ENCODE measurements at regions not wholly inside any gene's neighbourhood (a gene's known extent, or its start where the extent isn't known, plus 50 kb on each side); places are given as distances from the start of the nearest gene placed in this dataset.
A peak's percentile ranks its signal among the peaks of the same experiment; 100 is the strongest.

DNA sequence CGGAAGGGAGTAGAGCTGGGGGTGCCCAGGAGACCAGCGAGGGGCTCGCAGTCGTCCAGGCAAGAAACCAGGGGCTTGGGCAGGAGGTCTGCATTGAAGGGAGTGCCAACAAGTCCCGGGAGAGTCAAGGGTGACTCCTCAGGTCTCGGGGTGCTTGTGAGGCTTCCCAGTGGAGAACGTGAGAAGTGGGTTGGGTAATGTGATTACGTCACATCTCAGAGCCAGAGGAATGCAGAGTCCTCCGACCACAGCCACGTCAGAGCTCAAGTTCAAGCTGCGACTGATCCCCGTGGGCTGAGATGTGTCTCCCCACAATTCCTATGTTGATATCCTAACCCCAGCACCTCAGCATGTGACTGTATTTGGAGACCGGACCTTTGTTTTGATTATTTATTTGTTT, 89.7 kb upstream of the SHANK2 start:
- no peak overlapping the region for H4K8ac ChIP-seq (replicated peaks; ENCODE audit: insufficient read length, low read depth, low read length)
- H3T11ph ChIP-seq (ENCODE audit: low read length), result no peak overlapping the region
- no peak overlapping the region for H2AK5ac ChIP-seq (ENCODE audit: insufficient read length, low read length)
- H3K27me3 ChIP-seq (ENCODE audit: insufficient read depth, low read length), result no peaks in the 10 kb centered on the region; the same call in 1 of the 2 replicates
- H3K4me1 Mint-ChIP-seq, result peaks cover 10 to 15% of the 10 kb centered on the region in 2 experiments
- H3K27ac Mint-ChIP-seq, result peak overlapping the region in 1 of 3 experiments; percentile 16; a peak in 1 of 7 replicates
- H3K23me2 ChIP-seq (ENCODE audit: insufficient read length, low read depth, low read length, poor library complexity, severe bottlenecking), result no peaks in the 10 kb centered on the region
- H3K9me3 ChIP-seq (ENCODE audit: control insufficient read depth, low read depth, low read length), result no peaks in the 10 kb centered on the region
- peaks cover 3% of the 10 kb centered on the region for H4K20me1 ChIP-seq (ENCODE audit: control insufficient read depth, insufficient read depth, insufficient read length)
- WGBS (ENCODE audit: extremely low coverage, insufficient read length, low lambda C conversion rate), result no CpG with 5 or more reads among the region's 13 CpGs
- H3K9ac ChIP-seq (ENCODE audit: extremely low read depth, insufficient read length, low read length), result no peak overlapping the region
- no peaks in the 10 kb centered on the region for H3K4me1 ChIP-seq (ENCODE audit: insufficient read depth, low read length)
- H3K36me3 Mint-ChIP-seq (ENCODE audit: insufficient read depth in 1 of 3, low read depth in 3 of 3), result 0 out of 7 replicates have a peak, but pooled peaks cover 0 to 1% (median 0%) of the 10 kb centered on the region in 3 experiments
- no peak overlapping the region for H4K5ac ChIP-seq (ENCODE audit: insufficient read length, low read depth, low read length)
- no peak for DNase-seq
- no peak overlapping the region for H2BK15ac ChIP-seq (ENCODE audit: low read depth, low read length)
- H2AFZ ChIP-seq (ENCODE audit: low read length), result no peak overlapping the region
- H3K27me3 Mint-ChIP-seq (ENCODE audit: low read depth), result peaks cover 13% of the 10 kb centered on the region
- H3K23ac ChIP-seq (ENCODE audit: insufficient read length, low read depth, low read length), result no peak overlapping the region
- no peak overlapping the region for H4K91ac ChIP-seq (ENCODE audit: insufficient read length, low read depth, low read length)
- H3K79me2 ChIP-seq (ENCODE audit: insufficient read depth, low read length), result no peaks in the 10 kb centered on the region
- no peak overlapping the region for H3K4me2 ChIP-seq (ENCODE audit: insufficient read depth, insufficient read length, low read length)
- no peak overlapping the region for H2BK12ac ChIP-seq (ENCODE audit: insufficient read length, low read depth, low read length)
- peaks cover 4% of the 10 kb centered on the region in 2 experiments; a peak in 2 of 5 replicates for H3K9me3 Mint-ChIP-seq
- no peak overlapping the region for H3K56ac ChIP-seq (ENCODE audit: insufficient read length, low read depth, low read length)
- no peak overlapping the region for H2BK120ac ChIP-seq (ENCODE audit: low read depth, low read length, poor library complexity, severe bottlenecking)
- TF ChIP-seq, protein P1, sequence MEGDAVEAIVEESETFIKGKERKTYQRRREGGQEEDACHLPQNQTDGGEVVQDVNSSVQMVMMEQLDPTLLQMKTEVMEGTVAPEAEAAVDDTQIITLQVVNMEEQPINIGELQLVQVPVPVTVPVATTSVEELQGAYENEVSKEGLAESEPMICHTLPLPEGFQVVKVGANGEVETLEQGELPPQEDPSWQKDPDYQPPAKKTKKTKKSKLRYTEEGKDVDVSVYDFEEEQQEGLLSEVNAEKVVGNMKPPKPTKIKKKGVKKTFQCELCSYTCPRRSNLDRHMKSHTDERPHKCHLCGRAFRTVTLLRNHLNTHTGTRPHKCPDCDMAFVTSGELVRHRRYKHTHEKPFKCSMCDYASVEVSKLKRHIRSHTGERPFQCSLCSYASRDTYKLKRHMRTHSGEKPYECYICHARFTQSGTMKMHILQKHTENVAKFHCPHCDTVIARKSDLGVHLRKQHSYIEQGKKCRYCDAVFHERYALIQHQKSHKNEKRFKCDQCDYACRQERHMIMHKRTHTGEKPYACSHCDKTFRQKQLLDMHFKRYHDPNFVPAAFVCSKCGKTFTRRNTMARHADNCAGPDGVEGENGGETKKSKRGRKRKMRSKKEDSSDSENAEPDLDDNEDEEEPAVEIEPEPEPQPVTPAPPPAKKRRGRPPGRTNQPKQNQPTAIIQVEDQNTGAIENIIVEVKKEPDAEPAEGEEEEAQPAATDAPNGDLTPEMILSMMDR (conservative IDR thresholded peaks at IDR 0.05), result no peak
- no peak overlapping the region for H2BK5ac ChIP-seq (ENCODE audit: insufficient read length, low read length)
- no peak overlapping the region for H3K18ac ChIP-seq (ENCODE audit: insufficient read length, low read depth, low read length)
- H3K27ac ChIP-seq (ENCODE audit: insufficient read length, low read depth, low read length), result no peak overlapping the region
- no peak overlapping the region for H3K4me3 Mint-ChIP-seq
- no peak overlapping the region for H2BK20ac ChIP-seq (ENCODE audit: low read depth, low read length, poor library complexity, severe bottlenecking)
- no peak overlapping the region for H3K4ac ChIP-seq (ENCODE audit: low read depth, low read length)
- no peak overlapping the region for H3K14ac ChIP-seq (ENCODE audit: insufficient read depth, low read length)
- no peaks in the 10 kb centered on the region for H3K79me1 ChIP-seq (ENCODE audit: insufficient read depth, low read depth, low read length, poor library complexity, severe bottlenecking)

Measured in H9 (cell line).